ENCODE measurements at regions not wholly inside any gene's neighbourhood (a gene's known extent, or its start where the extent isn't known, plus 50 kb on each side); places are given as distances from the start of the nearest gene placed in this dataset.
"Not testable (repeated sequence)": the region's sequence is repeated elsewhere in the genome, so short reads cannot be mapped to it uniquely, and the experiment has no call there.

GRCh38 chrX:1053600-1053999 lies 158.8 kb downstream of the CRLF2 start:
- FAIRE-seq: not testable (repeated sequence)

GRCh38 chrX:1053072-1053471 lies 159.4 kb downstream of the CRLF2 start:
- no peak for FAIRE-seq

GRCh38 chrX:1052021-1052420 lies 160.4 kb downstream of the CRLF2 start:
- no peak for FAIRE-seq

GRCh38 chrX:1051421-1051820 lies 161.0 kb downstream of the CRLF2 start:
- no peak for FAIRE-seq

GRCh38 chrX:1045680-1046314 lies 166.7 kb downstream of the CRLF2 start:
- FAIRE-seq: no peak

- no peak for FAIRE-seq
Measured at GRCh38 chrX:1041091-1041490, 171.4 kb downstream of the CRLF2 start.

- FAIRE-seq: not testable (repeated sequence)
Measured at GRCh38 chrX:1035931-1036330, 176.5 kb downstream of the CRLF2 start.

- FAIRE-seq: no peak
Measured at GRCh38 chrX:1035206-1035605, 177.2 kb downstream of the CRLF2 start.

- no peak for FAIRE-seq
Measured at GRCh38 chrX:1034717-1035116, 177.7 kb downstream of the CRLF2 start.

- FAIRE-seq: no peak
Measured at GRCh38 chrX:1031521-1032430, 180.7 kb downstream of the CRLF2 start.

- FAIRE-seq: no peak
Measured at GRCh38 chrX:1029494-1029893, 183.0 kb downstream of the CRLF2 start.

- FAIRE-seq: no peak
Measured at GRCh38 chrX:1027680-1028079, 184.8 kb downstream of the CRLF2 start.

GRCh38 chrX:1027133-1027532 lies 185.3 kb downstream of the CRLF2 start:
- no peak for FAIRE-seq

- FAIRE-seq: no peak
Measured at GRCh38 chrX:1026263-1027015, 186.0 kb downstream of the CRLF2 start.

GRCh38 chrX:1025413-1025812 lies 187.0 kb downstream of the CRLF2 start:
- no peak for FAIRE-seq

- no peak for FAIRE-seq
Measured at GRCh38 chrX:1023676-1024075, 188.8 kb downstream of the CRLF2 start.

- not testable (repeated sequence) for FAIRE-seq
Measured at GRCh38 chrX:1021314-1021993, 191.0 kb downstream of the CRLF2 start.

GRCh38 chrX:1020634-1021166 lies 191.7 kb downstream of the CRLF2 start:
- FAIRE-seq: no peak

GRCh38 chrX:1016926-1017325 lies 195.5 kb downstream of the CRLF2 start:
- FAIRE-seq: not testable (repeated sequence)

- FAIRE-seq: not testable (repeated sequence)
Measured at GRCh38 chrX:1016281-1016680, 196.2 kb downstream of the CRLF2 start.

- FAIRE-seq: no peak
Measured at GRCh38 chrX:1012678-1013300, 199.7 kb downstream of the CRLF2 start.

- no peak for FAIRE-seq
Measured at GRCh38 chrX:1011691-1012283, 200.7 kb downstream of the CRLF2 start.
